Gastroesophageal sphincter (tissue), 4 donors: ENCODE measurements at regions not wholly inside any gene's neighbourhood (a gene's known extent, or its start where the extent isn't known, plus 50 kb on each side); places are given as distances from the start of the nearest gene placed in this dataset.

Experiments
- ATAC-seq: fragments of 150-250 bp; one replicate; pipeline ENCODE4 v1.9.1; 2016; ENCODE audit warnings: mild to moderate bottlenecking, moderate library complexity
- H3K27ac ChIP-seq, 4 donors: fragments of 200-600 bp; sonication (generic) in 3 of 4; 1 replicate in 3 of 4; 2 replicates in 1 of 4; pipeline ENCODE4 v1.5.1; 2016 to 2019
- H3K27me3 ChIP-seq: fragments of 200-600 bp; sonication (generic); one replicate; pipeline ENCODE4 v1.5.1; 2019
- H3K36me3 ChIP-seq, 2 donors: fragments of 200-600 bp; sonication (generic); one replicate each; pipeline ENCODE4 v1.5.1; 2019; ENCODE audit warnings: control low read depth in 1 of 2
- H3K4me1 ChIP-seq, 3 donors: fragments of 200-600 bp; sonication (generic); 1 replicate in 2 of 3; 2 replicates in 1 of 3; pipeline ENCODE4 v1.5.1; 2016 to 2019; ENCODE audit warnings: control low read depth in 2 of 3
- H3K4me3 ChIP-seq, 2 donors: fragments of 200-600 bp; sonication (generic); one replicate each; pipeline ENCODE4 v1.5.1; 2019; ENCODE audit warnings: mild to moderate bottlenecking in 1 of 2, moderate library complexity in 1 of 2
- H3K9me3 ChIP-seq, 3 donors: fragments of 200-600 bp; sonication (generic); one replicate each; pipeline ENCODE4 v1.5.1; 2017 to 2019; ENCODE audit warnings: control low read depth in 2 of 3
- CTCF ChIP-seq, 4 experiments: fragments of 200-600 bp in 2 of 4; fragments of 450-650 bp in 2 of 4; sonication (generic) in 1 of 4; IDR thresholded peaks; one replicate each; pipeline ENCODE4 v1.5.1; 2017 to 2019; ENCODE audit warnings: antibody characterized with exemption in 4 of 4, mild to moderate bottlenecking in 2 of 4, moderate library complexity in 2 of 4
- EP300 ChIP-seq: sonication (generic); formaldehyde crosslinking; IDR thresholded peaks from one replicate; pipeline ENCODE4 v1.6.1; 2017; ENCODE audit warnings: antibody characterized with exemption, mild to moderate bottlenecking
- POLR2A ChIP-seq, 2 donors: fragments of 450-650 bp; IDR thresholded peaks; one replicate each; pipeline ENCODE4 v1.6.1; 2017; ENCODE audit warnings: antibody characterized with exemption in 2 of 2, mild to moderate bottlenecking in 2 of 2, moderate library complexity in 1 of 2
- POLR2AphosphoS5 ChIP-seq: sonication (generic); formaldehyde crosslinking; IDR thresholded peaks from one replicate; pipeline ENCODE4 v1.6.1; 2017; ENCODE audit warnings: antibody characterized with exemption
- WGBS, 2 donors: methylation state at CpG; one replicate each; pipeline ENCODE4 v1.1.5; 2018; ENCODE audit warnings: low coverage in 1 of 2; 5-methylcytosine and 5-hydroxymethylcytosine counted together

DNA sequence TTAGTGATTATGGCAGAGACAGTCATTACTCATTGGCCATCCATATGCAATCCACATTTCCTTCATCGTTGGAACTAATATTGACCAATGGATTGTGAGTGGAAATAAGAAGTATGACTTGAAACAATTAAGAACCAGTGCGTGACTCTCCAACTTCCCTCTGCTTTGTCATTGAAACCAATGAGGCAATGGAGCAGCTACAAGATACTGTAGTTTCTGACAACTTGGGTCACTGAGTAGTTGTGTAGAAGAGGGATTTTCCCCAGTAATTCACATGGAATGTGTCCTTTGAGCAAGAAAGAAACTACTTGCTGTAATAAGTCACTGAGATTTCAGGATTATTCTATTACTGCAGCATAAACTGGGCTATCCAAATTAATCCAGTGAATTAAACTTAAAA is 785.3 kb upstream of the RIOK2 start:
- no peaks in the 10 kb centered on the region for H3K36me3 ChIP-seq
- H3K27me3 ChIP-seq = no peaks in the 10 kb centered on the region
- WGBS, 2 donors = 86 to 88% methylated on average over 1 to 2 of the region's 2 CpGs
- no peak for TF ChIP-seq POLR2AphosphoS5
- TF ChIP-seq EP300 = no peak
- TF ChIP-seq CTCF (IDR thresholded peaks at IDR 0.05) = no peak
- TF ChIP-seq POLR2A (IDR thresholded peaks at IDR 0.05) = no peak
- H3K27ac ChIP-seq = no peak overlapping the region
- ATAC-seq = no peak
- H3K9me3 ChIP-seq = no peaks in the 10 kb centered on the region
- H3K4me1 ChIP-seq = no peaks in the 10 kb centered on the region
- H3K4me3 ChIP-seq = no peak overlapping the region

- Histone ChIP-seq H3K4me3 (no peak overlapping the region), H3K4me1 (no peaks in the 10 kb centered on the region), H3K27ac (no peak overlapping the region), H3K9me3 (no peaks in the 10 kb centered on the region), H3K27me3 (no peaks in the 10 kb centered on the region), H3K36me3 (no peaks in the 10 kb centered on the region)
- no peak for TF ChIP-seq POLR2AphosphoS5
- no peak for TF ChIP-seq POLR2A (IDR thresholded peaks at IDR 0.05)
- no peak for ATAC-seq
- 45 to 72% methylated on average over 3 of the region's 3 CpGs for WGBS, 2 donors
Observed at GRCh38 chr5:97979740-97980139, 793.7 kb upstream of the RGMB start.

DNA sequence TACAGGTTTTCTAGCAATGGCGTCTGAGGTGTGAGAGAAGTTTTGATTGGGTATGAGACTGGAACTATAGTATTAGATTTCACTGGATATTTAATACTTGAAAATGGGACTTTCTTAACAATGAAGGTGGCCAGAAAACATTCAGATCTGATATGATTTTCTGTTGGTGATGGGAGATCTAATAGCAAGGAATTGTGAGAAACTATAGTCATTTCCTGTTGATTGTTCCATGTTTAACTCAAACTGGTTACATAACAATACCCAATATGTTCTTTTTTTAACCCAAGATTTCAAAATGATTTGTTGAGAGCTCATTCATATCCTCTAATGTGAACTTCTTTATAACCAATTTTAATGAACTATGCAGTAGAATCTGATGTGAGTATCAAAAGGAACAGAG is 793.2 kb upstream of the RGMB start:
- Histone ChIP-seq H3K36me3 (no peaks in the 10 kb centered on the region), H3K4me1 (no peaks in the 10 kb centered on the region), H3K27ac (no peak overlapping the region), H3K4me3 (no peak overlapping the region), H3K27me3 (no peaks in the 10 kb centered on the region), H3K9me3 (no peaks in the 10 kb centered on the region)
- TF ChIP-seq CTCF (IDR thresholded peaks at IDR 0.05) (no peak), POLR2A (IDR thresholded peaks at IDR 0.05) (no peak), EP300 (no peak), POLR2AphosphoS5 (no peak)
- no peak for ATAC-seq
- 92 to 100% methylated on average over 1 of the region's 1 CpG for WGBS, 2 donors

GRCh38 chr5:97986069-97986468 is 787.4 kb upstream of the RGMB start:
- TF ChIP-seq EP300 (no peak), CTCF (IDR thresholded peaks at IDR 0.05) (no peak), POLR2AphosphoS5 (no peak), POLR2A (IDR thresholded peaks at IDR 0.05) (no peak)
- Histone ChIP-seq H3K27ac (no peak overlapping the region), H3K36me3 (no peaks in the 10 kb centered on the region), H3K9me3 (no peaks in the 10 kb centered on the region), H3K27me3 (no peaks in the 10 kb centered on the region), H3K4me1 (no peaks in the 10 kb centered on the region), H3K4me3 (no peak overlapping the region)
- ATAC-seq = no peak
- WGBS, 2 donors = 63 to 64% methylated on average over 4 of the region's 4 CpGs

GRCh38 chr5:97991236-97991635 is 782.2 kb upstream of the RGMB start:
- TF ChIP-seq POLR2AphosphoS5 (no peak), EP300 (no peak), CTCF (IDR thresholded peaks at IDR 0.05) (no peak), POLR2A (IDR thresholded peaks at IDR 0.05) (no peak)
- ATAC-seq = no peak

More at GRCh38 chr5:97991236-97991635, 782.2 kb upstream of the RGMB start:
- H3K27ac ChIP-seq = no peak overlapping the region
- no peaks in the 10 kb centered on the region for H3K36me3 ChIP-seq
- no peaks in the 10 kb centered on the region for H3K27me3 ChIP-seq
- no peaks in the 10 kb centered on the region for H3K4me1 ChIP-seq
- 83 to 91% methylated on average over 2 to 4 of the region's 7 CpGs for WGBS, 2 donors
- H3K4me3 ChIP-seq = no peak overlapping the region
- H3K9me3 ChIP-seq = no peaks in the 10 kb centered on the region
